ENCODE measurements at regions not wholly inside any gene's neighbourhood (a gene's known extent, or its start where the extent isn't known, plus 50 kb on each side); places are given as distances from the start of the nearest gene placed in this dataset.

GRCh38 chr5:91219091-91219802 lies 163.9 kb downstream of the ARRDC3 start:
- Histone ChIP-seq H3K36me3 (no peaks in the 10 kb centered on the region), H3K27me3 (no peaks in the 10 kb centered on the region), H3K9me3 (no peaks in the 10 kb centered on the region), H3K4me1 (peaks cover 8% of the 10 kb centered on the region), H3K27ac (peak overlapping the region; percentile 55), H3K4me3 (no peak overlapping the region)
- ATAC-seq (peak; percentile 98), DNase-seq (no peak)
- intact Hi-C loops (cut with DNase I): no loop called here
- TF ChIP-seq CTCF (IDR thresholded peaks at IDR 0.05): no peak

- Histone ChIP-seq H3K4me3 (no peak overlapping the region), H3K9me3 (no peaks in the 10 kb centered on the region), H3K27ac (no peak overlapping the region), H3K27me3 (no peaks in the 10 kb centered on the region), H3K4me1 (peaks cover 8% of the 10 kb centered on the region), H3K36me3 (no peaks in the 10 kb centered on the region)
- intact Hi-C loops (cut with DNase I): no loop called here
- no peak for TF ChIP-seq CTCF (IDR thresholded peaks at IDR 0.05)
- no peak for ATAC-seq
- no peak for DNase-seq
Measured at GRCh38 chr5:91217859-91218258, 165.3 kb downstream of the ARRDC3 start.

GRCh38 chr5:91214571-91214970 lies 168.5 kb downstream of the ARRDC3 start:
- Histone ChIP-seq H3K4me1 (peaks cover 17% of the 10 kb centered on the region), H3K36me3 (no peaks in the 10 kb centered on the region), H3K9me3 (no peaks in the 10 kb centered on the region), H3K27ac (no peak overlapping the region), H3K27me3 (no peaks in the 10 kb centered on the region), H3K4me3 (no peak overlapping the region)
- ATAC-seq (no peak), DNase-seq (no peak)
- TF ChIP-seq CTCF (IDR thresholded peaks at IDR 0.05): no peak
- intact Hi-C loops (cut with DNase I): no loop called here
